NCI-H345 (cell line): ENCODE measurements at regions not wholly inside any gene's neighbourhood (a gene's known extent, or its start where the extent isn't known, plus 50 kb on each side); places are given as distances from the start of the nearest gene placed in this dataset.

Experiments used
- DNase-seq: peaks from one replicate; lab custom pipeline; 2025; lab: John Stamatoyannopoulos, UW

DNA sequence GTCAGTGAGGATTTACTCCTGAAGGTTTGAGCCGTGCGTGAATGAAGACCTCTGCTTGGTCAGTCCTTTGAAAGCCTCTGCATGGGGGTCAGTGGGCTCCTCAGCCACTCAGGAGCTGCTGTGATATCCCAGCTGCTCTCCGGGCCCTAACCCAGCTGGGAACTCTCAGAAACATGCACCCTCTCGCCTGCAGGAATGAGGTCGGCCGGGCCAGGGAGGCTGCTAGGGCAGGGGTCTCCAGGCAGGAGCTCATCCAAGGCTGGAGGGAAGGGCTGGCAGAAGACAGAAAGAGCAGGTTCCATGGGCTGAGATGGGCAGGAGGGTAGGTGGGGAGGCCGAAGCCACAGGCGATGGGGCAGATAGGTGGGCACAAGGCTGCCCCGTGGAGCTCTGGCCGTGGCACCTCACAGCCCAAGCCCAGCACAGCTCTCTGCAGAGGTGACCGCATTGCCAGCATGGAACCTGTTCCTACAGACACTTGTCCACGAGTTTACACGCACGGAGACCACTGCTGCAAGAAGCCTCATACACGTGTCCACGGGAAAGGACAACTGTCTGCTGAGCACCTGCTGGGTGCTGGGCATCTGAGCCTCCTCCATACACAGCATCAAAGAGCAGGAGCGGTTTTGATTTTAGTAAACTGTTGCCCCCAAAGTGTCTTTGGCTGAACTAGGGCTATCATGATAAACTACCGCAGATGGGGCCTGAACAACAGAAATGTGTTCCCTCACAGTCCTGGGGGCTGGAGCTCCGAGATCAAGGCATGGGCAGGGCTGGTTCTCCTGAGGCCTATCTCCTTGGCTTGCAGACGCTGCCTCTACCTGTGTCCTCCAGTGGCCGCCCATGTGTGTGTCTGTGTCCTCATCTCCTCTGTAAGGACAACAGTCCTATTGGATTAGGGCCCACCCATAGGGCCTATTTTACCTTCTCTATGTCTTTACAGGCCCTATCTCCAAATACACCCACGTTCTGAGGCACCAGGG lies 85.2 kb upstream of the ADAMTS2 start:
- DNase-seq = no peak

GRCh38 chr5:179427676-179428056 lies 82.4 kb upstream of the ADAMTS2 start:
- no peak for DNase-seq

DNA sequence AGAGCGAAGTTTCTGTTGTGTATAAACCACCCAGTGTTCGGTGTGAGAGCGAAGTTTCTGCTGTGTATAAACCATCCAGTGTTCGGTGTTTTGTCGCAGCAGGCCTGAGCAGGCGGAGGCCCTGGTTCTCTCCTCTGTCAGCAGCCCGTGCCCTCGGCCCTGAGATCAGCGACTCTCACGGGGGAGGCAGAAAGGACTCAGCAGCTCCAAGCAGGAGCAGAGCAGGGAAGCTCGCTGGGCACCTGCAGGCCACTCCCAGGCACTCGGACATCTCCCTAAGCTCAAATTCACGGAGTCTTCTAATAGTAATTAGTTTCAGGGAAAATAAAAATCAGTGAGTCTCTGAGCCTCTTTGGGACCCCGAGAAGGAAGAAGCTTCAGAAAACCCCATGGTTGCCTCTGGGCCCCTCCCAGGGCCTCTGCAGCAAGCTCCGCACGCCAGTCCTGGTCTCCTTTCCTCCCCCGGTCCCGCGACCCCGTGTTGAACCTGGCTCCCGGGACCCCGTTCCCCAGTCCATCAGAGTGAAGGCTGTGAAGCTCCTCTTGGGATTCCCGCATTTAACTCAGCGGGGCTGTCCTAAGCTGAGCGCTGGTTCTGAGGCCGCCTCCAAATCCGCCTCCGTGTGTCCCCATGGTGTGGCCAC lies 81.9 kb upstream of the ADAMTS2 start:
- no peak for DNase-seq

DNA sequence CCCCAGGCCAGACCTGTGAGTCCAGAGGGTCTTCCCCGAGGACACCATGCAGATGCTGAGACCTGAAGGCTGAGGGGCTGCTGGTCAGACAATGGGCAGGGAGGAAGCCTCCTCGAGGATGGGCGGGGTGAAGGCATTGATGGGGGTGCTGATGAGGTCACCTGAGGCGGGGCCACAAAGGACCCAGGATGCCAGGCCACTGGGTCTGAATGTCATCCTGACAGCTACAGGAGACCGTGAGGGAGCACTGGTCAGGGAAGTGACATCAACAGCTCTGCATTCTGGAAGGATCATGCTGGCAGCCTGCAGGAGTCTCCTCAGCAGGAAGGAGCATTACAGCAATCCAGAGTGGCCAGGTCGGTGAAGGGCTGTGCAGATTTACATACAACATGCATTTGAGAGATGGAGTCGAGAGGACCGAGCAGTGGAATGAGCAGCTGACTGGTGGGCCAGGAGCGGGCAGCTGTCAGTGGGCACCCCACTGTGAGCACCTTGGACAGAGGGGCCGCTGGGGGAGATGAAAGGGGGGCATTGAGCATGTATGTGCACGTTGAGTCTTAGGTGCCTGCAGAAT lies 77.7 kb upstream of the ADAMTS2 start:
- DNase-seq = no peak

DNA sequence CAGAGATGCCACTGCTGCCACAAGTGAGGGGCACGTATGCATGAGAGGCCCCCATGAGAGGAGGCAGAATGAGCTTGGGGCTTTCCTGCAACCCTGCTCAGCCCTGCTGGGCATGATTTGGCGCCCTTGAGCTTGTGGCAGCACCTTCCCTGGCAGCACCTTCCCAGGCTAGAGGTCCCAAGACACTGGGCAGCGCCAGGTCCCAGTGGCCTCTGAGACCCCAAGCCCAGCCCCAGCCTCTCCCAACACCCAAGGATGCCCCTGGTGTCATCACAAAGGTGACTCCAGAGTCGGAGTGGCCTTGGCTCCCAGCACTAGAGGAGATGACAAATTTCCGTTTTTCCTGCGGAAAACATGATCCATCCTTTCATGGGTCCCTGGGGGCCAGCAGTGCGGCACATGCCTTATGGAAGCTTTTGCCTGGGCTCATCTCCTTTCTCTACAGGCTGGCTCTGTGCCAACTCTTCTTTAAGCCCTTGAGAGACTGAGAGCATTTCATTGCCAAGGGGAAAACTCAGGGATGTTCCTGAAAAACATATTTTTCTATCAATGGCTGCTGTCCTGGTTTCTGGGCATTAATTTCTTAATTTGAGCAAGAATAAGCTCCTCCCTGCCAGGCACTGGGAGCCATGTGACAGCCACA lies 77.1 kb upstream of the ADAMTS2 start:
- DNase-seq = peak; percentile 51

GRCh38 chr5:179421144-179421901 lies 76.1 kb upstream of the ADAMTS2 start:
- no peak for DNase-seq

DNA sequence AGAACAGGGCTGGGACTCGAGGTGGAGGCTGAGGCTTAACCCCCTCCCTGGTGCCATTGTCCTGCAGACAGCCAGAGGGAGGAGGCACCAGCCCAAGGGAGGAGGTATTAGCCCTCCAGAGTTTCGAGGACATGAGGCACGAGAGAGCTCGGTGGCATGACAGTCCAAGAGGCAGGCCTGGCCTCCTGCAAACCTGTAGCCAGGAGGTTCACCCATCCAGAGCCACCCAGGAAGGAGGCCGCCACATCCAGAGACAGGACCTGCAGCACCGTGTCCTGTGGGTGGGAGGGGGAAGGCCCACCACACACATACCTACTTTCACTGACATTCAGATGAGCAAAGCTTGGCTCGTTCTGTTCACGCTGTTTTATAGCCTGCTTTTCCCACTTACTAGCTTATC lies 75.2 kb upstream of the ADAMTS2 start:
- no peak for DNase-seq

GRCh38 chr5:179418972-179419371 lies 73.7 kb upstream of the ADAMTS2 start:
- no peak for DNase-seq

GRCh38 chr5:179417696-179418095 lies 72.4 kb upstream of the ADAMTS2 start:
- no peak for DNase-seq

- DNase-seq = no peak
Measured at GRCh38 chr5:179417016-179417415, 71.8 kb upstream of the ADAMTS2 start.

- DNase-seq = no peak
Measured at GRCh38 chr5:179416114-179416822, 71.0 kb upstream of the ADAMTS2 start.

DNA sequence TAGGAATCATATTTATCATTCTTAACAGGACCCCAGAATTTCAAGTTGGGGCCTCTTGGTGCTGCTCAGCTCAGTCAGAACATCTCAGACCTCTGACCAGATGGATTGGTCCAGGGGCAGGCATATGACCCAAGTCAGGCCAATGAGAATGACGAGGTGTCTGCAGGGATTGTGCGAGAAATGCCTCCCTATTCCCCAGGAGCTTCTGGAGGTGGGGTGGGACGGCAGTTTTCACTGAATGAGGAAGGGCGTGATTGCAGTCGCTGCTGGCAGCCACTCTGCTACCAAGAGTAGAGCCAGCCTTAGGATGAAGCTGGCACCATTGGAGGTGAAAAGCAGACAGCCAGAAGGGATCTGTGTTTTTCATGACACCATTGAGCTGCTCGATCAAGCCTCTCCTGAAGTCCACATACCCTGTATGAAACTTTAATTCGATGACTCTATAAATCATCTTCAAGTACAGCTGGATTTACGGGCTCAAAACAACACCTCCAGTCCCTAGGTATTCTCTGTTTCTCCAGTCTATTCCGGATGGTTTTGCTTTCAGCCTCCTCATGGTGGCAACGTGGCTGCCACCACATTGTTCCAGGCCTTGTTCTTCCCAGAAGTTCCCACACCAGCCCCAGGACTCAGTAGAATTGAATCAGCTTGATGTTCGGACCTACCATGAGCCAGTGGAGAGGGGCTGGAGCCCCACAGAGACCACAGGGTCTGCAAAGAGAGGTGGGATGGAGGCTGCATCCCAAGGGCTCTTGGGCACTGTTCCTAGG lies 70.2 kb upstream of the ADAMTS2 start:
- DNase-seq = no peak

DNA sequence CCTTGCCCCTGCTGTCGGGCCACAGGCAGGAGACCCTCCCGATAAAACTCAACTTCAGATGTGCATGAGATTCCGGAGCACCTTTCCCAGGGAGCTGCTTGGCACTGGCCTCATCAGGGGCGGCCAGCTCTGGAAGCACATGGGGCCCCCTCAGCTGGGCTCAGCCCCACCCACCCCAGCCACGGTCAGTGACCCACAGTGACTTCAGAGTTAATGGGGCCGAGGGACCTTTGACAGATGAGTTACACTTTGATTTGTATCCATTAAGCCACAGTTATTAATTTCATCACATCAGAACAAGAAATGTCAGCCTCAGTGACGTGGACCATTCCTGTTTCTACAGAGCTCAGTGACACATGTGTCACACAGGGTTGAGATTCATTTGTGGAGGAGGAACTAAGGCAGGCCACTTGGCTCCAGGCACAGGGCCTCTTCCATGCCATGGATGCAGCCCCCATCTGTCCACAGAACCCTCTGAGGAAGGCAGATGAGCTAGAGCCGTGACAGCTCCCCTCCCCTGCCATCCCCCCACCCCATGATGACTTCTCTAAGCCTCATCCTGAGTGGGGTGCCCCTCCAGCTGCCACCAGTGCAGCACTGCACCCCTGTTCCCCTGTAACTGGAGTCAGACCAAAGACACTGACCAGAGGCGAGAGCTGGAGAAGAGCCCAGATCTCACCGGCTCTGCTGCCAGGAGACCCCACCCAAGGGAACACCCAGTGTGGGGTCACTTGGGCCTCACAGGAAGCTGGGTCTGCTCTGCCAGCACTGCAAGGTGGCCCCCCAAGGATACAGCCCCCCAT lies 69.4 kb upstream of the ADAMTS2 start:
- DNase-seq = no peak

DNA sequence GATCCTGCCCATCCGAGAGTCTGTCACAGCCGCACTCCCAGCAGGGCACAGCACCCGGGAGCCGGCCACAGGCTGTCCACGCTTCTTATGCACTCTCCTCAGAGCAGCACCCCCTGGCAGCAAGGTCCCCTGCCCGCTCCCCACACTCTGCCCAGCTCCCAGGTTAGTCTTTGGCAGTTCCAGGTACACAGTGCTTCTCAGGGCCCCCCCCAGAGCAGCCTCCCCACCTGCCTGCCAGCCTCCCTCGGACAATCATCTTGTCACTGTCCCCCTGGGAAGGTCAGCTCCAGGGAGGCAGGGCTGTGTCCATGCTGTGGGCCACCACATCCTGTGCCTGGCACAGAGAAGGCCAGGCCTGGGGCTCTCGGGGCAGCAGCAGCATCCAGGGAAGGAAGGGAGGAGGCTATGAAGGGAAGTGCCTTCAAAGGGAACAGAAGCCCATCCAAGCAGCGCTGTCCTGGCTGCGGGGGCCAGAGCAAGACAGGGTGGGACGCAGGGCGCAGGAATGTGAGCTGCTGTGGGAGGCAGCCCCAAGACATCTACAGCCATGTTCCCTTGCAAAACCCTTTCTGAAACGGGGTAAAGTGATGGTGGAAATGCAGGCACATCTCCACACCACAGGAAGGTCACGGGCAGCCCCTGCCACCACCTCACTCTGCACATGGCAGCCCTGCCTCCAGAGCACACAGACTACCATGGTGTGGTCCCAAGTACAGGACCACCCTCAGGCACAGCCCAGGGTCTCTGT lies 68.6 kb upstream of the ADAMTS2 start:
- no peak for DNase-seq

- no peak for DNase-seq
Measured at GRCh38 chr5:179413086-179413690, 67.9 kb upstream of the ADAMTS2 start.

GRCh38 chr5:179411161-179411841 lies 66.0 kb upstream of the ADAMTS2 start:
- no peak for DNase-seq

DNA sequence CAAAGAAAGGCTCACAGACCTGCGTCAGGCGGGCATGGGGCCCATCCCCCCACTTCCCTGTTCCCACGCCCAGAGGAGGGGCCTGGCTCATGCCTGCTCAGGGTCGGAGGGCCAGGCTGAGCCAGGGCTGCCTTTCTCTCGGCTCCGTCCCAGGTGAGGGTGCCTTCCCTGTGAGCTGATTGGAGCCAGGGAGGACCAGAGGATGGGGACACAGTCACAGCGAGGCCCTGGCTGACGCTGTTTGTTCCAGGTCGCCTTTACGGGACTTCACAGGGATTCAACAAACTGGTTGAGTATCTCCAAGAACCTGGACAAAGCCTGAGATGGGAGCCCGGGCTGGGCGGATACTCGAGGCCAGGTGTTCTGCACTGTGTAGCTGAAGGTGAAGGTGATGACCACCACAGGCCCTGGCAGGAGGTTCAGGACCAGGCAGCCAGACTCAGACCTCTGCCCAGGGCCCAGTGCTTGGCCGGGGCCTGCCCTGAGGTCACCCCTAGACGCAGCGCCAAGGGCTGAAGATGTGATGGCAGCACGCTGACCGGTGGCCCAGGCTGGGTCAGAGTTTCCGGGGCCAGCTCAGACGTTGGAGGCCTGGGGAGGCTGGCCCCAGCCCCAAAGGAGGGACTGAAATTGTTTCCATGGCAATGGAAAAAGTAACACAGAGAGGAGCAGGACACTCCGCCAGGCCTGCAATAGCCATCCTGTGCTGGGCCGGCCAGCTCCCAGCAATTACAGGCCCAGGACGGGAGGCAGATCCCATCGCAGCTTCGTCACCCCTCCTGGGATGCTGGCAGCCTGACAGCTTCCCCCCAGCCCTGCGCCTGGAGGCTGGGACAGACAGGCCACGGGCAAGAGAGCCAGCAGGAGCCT lies 65.3 kb upstream of the ADAMTS2 start:
- no peak for DNase-seq
